GM12878 (cell line): ENCODE measurements at regions not wholly inside any gene's neighbourhood (a gene's known extent, or its start where the extent isn't known, plus 50 kb on each side); places are given as distances from the start of the nearest gene placed in this dataset.

Experiments used
- CHD1 ChIP-seq: IDR thresholded peaks from 2 replicates; pipeline ENCODE4 v1.6.1; 2012; ENCODE audit warnings: low read depth, low read length, improper control_type of control experiment
- CTCF ChIP-seq, 3 experiments: IDR thresholded peaks in 2 of 3; conservative IDR thresholded peaks in 1 of 3; 2 replicates each; pipeline ENCODE4 v1.5.1; 2011; ENCODE audit warnings: low read depth in 3 of 3, low read length in 3 of 3, mild to moderate bottlenecking in 3 of 3, control low read depth in 2 of 3, moderate library complexity in 2 of 3, inconsistent platforms in 1 of 3, mixed read lengths in 1 of 3; ENCODE audit not compliant: control insufficient read depth in 2 of 3, insufficient read depth in 1 of 3; ENCODE audit errors: extremely low read depth in 1 of 3
- HCFC1 ChIP-seq: fragments of 150-350 bp; IDR thresholded peaks from 2 replicates; pipeline ENCODE4 v1.6.1; 2014; ENCODE audit warnings: low read length
- POLR2A ChIP-seq: IDR thresholded peaks from 2 replicates; pipeline ENCODE4 v1.6.1; 2011; ENCODE audit warnings: low read depth, mild to moderate bottlenecking, low read length
- POLR2AphosphoS5 ChIP-seq: IDR thresholded peaks from 2 replicates; pipeline ENCODE4 v1.6.1; 2011; ENCODE audit warnings: mild to moderate bottlenecking, low read length, inconsistent platforms
- RCOR1 ChIP-seq: conservative IDR thresholded peaks from 2 replicates; pipeline ENCODE4 v1.6.1; 2012; ENCODE audit warnings: low read depth, low read length, improper control_type of control experiment
- TAF1 ChIP-seq: IDR thresholded peaks from 2 replicates; pipeline ENCODE4 v1.6.1; 2011; ENCODE audit warnings: mild to moderate bottlenecking, low read depth, low read length, borderline replicate concordance
- TF ChIP-seq, protein P1 (sequence below): fragments of 450-650 bp; IDR thresholded peaks from 2 replicates; pipeline ENCODE4 v1.6.1; 2018; ENCODE audit warnings: borderline replicate concordance, mild to moderate bottlenecking; ENCODE audit not compliant: partially characterized antibody

DNA sequence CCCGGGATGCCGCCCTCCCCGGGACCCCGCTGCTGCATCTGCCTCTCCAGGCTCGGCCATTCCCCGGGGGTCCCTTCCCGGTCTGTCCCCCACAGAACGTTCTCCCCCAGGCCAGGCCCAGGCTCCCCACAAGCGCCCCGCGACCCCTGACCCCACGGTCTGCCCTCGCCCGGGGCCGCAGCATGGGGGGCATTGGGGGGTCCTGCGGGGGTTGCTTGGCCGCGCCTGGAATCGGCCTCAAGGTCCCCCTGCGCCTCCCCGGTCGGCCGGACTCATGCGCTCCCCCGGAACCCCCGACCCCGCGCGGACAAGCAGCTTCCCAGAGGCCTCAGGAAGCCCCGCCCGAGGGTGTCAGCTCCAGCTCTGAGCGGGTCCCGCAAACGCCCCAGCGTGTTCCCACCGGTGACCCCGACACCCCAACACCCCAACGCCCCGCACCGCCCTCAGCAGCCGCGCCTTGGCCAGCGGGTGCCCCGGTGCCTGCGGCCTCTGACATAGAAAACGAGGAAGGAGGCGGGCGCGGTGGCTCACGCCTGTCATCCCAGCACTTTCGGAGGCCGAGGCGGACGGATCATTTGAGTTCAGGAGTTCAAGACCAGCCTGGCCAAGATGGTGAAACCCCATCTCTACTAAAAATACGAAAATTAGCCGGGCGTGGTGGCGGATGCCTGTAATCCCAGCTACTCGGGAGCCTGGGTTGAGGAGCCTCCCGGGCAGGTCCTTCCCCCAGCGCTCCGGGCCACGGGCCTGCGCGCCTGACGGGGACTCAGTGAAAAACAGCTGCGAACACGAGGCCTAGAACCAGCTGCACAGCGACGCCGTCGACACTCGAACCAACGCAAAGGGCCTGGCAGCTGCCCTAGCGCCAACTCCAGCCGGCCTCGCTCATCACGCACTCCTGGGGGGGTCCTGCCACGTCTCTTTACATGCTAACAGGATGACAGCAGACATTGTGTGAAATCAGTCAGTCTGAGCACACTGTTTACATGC lies 61.8 kb upstream of the CTDP1 start:
- TF ChIP-seq POLR2A, result no peak
- no peak for TF ChIP-seq CTCF (IDR thresholded peaks at IDR 0.05 in 2 of 3, conservative IDR thresholded peaks at IDR 0.05 in 1 of 3; ENCODE audit: control insufficient read depth in 2 of 3, extremely low read depth in 1 of 3, insufficient read depth in 1 of 3, low read depth in 3 of 3, low read length in 3 of 3)
- no peak for TF ChIP-seq CHD1
- TF ChIP-seq HCFC1, result no peak
- TF ChIP-seq POLR2AphosphoS5, result no peak
- no peak for TF ChIP-seq RCOR1
- TF ChIP-seq, protein P1, sequence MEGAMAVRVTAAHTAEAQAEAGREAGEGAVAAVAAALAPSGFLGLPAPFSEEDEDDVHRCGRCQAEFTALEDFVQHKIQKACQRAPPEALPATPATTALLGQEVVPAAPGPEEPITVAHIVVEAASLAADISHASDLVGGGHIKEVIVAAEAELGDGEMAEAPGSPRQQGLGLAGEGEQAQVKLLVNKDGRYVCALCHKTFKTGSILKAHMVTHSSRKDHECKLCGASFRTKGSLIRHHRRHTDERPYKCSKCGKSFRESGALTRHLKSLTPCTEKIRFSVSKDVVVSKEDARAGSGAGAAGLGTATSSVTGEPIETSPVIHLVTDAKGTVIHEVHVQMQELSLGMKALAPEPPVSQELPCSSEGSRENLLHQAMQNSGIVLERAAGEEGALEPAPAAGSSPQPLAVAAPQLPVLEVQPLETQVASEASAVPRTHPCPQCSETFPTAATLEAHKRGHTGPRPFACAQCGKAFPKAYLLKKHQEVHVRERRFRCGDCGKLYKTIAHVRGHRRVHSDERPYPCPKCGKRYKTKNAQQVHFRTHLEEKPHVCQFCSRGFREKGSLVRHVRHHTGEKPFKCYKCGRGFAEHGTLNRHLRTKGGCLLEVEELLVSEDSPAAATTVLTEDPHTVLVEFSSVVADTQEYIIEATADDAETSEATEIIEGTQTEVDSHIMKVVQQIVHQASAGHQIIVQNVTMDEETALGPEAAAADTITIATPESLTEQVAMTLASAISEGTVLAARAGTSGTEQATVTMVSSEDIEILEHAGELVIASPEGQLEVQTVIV, result no peak
- no peak for TF ChIP-seq TAF1
